ENCODE measurements at regions not wholly inside any gene's neighbourhood (a gene's known extent, or its start where the extent isn't known, plus 50 kb on each side); places are given as distances from the start of the nearest gene placed in this dataset.
A peak's percentile ranks its signal among the peaks of the same experiment; 100 is the strongest.

DNA sequence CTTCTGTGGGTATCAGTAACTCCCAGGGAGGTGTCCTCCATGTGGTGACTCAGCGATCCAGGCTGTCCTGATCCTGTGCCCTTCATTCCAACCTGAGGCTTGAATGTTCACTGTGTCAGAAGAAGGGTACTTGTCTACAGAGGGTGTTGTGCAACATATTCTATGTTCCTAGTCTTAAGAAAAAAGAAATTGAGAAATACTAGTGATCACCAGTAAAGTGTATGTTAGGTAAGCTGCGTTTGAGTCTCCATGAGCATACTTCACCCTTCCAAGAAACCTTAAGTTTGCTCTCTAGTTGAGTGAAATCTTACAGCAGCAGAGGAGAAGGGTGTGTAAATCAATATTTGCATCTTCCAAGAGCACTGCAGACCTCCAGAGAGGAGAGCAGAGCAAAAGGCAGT, 122.2 kb upstream of the SLC24A5 start:
- DNase-seq, result peak in 1 of 3 donors; percentile 13

DNA sequence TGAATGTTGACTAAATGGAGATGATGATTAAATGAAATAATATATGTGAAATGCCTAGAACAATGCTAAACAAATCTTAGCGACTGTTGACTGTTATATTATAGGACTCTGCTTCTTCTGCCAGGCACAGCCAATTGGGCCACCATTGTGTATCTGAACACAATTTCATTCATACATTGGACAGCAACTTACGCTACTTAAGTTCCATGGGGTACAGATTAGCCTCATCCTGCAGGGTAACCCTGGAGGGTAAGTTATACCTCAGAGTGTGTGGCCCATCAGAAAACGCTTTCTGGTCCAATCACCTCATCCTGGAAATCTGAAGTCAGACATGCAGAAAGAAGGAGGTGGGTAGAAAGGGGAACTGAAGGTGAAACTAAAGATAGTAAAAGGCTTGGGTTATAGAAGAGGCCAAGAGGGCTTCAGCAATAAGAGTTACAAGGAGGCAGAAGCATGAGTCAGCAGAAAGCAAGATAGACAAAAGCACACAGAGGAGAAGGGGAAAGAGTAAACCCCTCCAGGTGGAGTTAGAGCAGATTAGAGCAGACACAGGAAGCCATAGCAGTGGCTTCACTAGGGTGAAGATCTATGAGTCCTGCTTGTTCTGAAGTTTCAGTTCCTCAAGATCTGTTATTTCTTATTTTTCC, 119.3 kb upstream of the SLC24A5 start:
- DNase-seq, result peak; percentile 26 to 52 (median 30)

DNA sequence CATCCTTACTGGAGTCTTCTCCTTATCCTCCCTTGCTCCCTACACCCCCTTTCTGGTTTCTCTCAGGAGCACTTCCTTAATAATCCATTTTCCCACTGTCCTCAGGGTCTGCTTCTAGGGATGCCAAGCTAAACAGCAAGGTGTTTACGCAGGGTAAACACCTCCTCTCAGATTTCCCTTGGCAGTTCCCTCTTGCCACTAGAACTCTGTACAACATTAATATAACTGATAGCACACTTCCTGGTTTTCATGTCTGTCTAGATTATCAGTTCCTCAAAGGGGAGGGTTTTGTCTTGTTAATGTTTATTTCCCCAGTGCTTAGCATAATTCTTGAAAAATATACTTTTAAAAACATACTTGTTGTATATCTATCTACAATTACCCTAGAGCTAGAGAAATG, 118.0 kb upstream of the SLC24A5 start:
- peak in 2 of 3 donors; percentile 23 to 24 for DNase-seq

DNA sequence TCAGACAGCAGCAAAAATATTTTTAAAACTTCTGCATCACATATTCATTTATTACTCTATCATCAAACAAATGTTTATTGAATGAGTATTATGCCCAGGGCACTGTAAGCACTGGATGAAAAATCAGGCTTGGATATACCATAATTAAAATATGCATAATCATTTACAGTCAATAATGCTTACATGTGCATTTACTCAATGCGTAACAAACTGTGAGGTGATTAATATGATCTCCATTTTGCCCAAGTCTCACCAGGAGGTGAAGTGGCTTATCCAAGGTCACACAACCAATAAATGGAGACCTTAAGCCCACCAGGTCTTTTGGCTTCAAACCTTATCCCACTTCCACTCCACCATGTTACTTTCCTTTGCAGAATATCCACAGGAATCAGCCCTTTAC, 117.3 kb upstream of the SLC24A5 start:
- DNase-seq, result no peak

DNA sequence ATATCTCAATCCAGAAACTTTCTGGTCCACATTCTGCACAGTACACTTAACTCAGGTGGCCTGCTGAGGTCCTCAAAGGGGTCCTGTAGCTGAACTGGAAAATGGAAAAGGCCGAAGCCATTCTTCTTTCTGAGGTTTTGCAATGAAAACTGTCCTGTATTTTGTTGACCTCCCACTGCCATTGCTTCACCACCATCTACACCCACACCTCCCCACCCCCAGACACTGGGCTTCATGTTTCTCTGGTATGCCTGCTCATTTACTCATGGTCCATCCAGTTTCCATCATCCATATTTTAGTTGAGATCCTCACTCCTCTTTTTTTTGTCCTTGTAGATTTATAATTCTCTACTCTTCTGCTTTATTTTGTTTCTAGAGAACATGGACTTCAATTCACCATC, 115.7 kb upstream of the SLC24A5 start:
- DNase-seq, result peak in 2 of 3 donors; percentile 27 to 34

DNA sequence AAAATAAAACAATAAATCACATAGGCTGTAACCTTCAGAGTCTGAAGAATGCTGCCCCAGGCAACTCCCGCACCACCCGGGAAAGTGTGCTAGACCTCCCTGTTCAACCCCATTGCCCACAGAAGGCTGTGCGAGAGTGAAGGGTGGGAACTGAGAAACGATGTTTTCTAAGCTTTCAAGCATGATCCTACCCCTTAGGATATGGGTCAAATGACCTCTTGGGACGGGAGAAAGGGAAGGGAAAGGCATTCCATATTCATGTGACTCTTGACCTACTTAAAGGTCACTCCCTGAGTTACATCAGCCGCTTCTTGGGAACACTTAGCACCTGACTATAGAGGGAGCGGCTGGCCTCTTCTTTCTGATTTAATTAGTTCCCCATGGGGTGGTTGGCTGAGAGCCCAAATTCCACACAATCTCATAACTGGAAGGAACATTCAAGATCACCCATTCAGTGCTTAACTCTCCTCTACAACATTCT, 114.7 kb upstream of the SLC24A5 start:
- DNase-seq, result no peak

DNA sequence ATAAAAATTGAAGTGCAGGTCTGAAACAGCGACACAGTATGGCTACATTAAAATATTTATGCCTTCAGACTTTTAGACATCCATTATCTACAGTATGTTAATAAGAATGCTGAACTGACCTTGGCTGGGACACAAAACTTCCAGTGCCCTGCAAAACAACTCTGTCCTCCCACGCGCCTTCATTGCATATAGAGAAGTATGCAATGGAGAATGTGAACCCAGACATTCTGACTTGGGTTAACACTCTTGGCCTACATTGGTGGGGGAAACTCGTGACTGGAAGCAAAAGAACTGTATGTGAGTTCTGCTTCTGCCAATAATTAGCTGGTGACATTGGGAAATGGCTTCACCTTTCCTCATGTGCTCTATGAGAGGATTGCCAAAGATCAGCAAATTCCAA, 110.5 kb upstream of the SLC24A5 start:
- DNase-seq, result peak in 2 of 3 donors; percentile 8 to 29

DNA sequence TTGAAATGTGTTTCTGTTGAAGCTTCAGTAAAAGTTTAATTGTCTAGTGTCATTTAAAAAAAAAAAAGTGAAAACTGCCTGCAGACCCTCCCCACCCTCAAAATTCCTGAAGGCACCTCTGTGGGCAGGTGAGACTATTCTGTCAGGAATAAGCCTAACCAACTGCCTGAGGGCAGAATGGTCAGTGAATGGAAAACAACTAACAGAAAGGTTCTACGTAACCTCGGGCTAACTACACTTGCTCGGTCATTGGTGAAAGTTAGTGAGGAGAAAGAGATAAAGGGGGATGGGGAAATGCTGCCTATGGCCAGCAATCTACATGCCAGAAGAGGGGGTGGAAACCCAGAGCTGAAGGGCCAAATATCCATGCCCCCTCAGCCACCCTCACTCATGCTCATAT, 108.6 kb upstream of the SLC24A5 start:
- no peak for DNase-seq

DNA sequence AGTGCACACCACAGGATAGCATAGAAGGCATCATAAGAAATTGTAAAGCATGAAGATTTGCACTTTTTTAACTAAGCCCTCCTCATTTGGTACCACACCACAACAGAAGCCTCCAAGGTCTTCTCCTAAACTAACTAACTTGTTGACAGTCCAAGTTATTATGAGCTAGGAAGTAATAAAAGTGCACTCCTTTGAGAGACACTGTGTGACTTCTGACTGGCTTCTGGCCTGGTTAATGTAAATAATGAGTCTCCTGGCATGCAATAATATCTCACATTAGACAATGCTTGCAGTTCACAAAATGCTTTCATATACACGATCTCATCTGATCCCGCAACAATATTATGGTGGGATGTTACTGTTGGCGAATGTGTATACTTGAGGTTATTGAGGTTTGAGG, 103.9 kb upstream of the SLC24A5 start:
- DNase-seq, result no peak

DNA sequence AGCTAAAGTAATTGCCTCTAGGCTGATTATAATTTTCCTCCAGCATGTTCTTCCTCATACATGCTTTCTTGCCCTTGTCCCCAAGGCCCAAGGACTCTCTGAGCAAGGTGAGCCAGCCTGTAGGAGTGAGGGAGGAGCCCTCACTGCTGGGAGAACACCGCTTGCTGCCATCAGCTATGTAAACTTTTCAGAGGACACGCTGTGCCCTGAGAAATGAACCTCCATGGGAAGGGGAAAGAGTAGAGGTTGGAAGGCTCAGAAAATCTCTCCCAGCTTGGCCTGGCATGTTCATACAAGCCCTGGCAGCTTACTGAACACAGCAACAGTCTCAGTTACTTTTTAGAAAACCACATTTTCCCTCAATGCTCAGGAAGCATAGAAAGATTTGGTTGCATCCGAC, 103.0 kb upstream of the SLC24A5 start:
- no peak for DNase-seq

DNA sequence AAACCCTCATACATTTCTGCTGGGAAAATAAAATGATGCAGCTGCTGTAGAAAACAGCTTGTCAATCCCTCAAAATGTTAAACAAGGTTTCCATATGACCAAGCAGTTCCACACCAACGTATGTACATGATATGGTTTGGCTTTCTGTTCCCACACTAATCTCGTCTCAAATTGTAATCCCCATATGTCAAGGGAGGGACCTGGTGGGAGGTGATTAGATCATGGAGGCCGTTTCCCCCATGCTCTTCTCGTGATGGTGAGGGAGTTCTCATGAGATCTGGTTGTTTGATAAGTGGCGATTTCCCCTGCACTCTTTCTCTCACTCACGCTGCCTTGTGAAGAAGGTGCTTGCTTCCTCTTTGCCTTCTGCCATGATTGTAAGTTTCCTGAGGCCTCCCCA, 100.6 kb upstream of the SLC24A5 start:
- no peak for DNase-seq

DNA sequence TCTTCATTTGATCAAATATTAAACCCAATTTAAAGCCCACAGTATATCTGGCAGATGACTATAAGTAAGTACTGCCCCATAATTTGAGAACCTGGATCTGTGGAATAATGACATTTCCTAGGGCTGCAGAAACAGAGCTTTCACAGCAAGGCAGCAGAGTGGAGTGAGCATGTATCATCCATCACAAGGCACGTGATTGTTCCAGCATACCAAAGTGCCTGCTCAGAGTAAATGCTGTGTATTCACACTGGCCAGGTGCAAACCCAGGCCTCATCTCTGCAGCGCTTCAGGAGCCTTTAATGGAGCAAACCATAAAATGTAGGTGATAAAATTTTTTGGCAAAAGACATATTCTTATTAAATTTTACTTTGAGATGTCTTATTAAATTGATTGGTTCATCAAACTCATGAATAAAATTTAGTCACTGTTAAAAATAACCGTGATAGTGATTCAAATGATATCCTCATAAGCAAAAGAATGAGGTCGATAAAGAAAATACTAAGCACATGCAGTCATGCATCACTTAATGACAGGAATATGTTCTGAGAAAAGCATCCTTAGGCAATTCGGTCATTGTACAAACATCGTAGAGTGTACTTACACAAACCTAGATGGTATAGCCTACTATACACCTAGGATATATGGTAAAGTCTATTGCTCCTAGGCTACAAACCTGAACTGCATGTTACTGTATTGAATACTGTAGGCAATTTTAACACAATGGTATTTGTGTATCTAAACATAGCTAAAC, 99.3 kb upstream of the SLC24A5 start:
- DNase-seq, result no peak

DNA sequence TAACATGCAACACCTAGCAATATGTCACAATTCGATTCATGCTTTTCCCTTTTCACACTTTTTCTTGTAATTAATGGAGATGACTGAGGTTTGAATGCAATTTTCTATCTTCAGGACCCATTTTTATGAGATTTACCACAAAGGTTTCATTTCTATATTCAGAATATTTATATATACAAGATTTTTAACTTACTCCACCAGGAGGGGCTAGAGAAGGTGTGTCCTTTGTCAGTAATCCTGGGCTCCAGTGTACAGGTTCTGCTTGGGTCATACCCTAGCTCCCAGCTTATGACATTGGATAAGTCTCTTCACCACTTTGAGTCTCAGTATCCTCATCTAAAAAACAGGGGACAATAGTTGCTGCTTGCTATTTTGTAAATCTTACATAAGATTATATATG, 95.7 kb upstream of the SLC24A5 start:
- no peak for DNase-seq

DNA sequence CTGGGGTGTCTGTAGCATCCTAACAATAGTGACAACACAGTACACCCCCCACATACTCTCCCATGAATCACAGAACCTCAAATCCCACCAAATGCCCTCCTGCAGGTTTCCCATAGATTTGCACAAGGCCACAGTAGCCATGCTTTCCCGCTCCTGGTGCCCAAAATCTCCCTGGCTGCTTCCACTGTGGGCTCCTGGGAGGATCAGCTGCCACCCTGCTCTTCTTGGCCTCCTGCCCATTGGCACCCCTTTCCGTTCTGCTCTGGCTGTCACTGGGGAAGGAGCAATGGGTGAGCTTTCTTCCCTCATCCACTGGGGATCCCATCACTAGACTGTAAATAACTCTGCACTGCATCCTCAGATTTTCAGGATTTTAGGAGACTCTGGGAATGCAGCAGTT, 92.1 kb upstream of the SLC24A5 start:
- no peak for DNase-seq

DNA sequence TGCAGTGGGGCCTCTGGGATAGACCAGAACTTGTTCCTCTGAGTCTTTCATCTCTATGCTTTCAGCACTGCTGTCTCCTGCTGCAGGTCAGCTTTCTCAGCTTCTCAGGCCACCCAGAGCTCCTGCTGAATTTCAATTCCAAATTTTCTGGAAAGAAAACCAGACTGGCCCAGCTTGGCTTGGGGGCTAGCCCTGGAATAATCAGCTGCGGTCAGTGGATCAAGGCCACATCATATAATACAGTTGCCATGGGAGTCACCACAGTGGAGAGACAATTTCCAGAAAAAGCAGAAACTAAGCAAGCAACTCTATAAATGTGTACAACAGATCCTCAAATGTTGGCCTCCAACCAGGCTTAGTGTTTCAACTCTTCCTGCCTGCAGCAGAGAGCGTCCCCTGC, 91.1 kb upstream of the SLC24A5 start:
- no peak for DNase-seq

DNA sequence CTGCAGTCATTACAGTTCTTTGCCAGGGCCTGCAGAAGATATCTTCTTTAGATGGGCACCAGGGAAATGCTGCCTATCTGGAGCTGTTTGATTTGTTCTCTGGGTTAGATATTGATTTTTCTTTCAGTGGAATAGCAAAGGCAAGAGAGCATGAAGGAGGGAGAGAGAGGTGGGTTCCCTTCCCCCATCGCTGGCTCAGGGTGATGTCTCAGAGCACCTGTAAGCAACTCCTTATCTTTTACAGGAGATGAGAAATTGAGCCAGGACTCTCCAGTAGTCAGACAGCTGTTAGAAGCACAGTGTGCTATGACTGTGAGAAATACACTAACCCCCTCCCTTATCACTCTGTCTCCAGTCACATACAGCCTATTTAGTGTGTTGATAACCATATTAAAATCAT, 89.3 kb upstream of the SLC24A5 start:
- no peak for DNase-seq

DNA sequence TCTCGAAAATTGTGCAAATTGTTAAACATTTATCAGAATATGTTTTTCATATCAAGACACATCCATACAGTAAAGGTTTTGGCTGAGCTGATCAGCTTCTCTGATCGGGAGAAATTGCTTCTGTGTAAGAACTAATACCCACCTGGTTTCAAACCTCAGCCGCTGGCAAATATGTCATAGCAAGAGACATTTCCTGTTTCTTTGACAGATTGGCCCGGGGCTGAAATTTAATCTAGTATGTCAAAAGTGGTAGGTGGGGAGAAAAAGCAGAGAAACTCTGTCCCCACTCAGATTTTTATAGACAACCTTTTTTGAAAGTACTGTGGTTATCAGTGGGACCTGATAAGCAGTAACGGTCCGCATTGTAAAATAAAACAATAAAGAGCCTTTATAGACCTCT, 88.8 kb upstream of the SLC24A5 start:
- DNase-seq, result no peak

DNA sequence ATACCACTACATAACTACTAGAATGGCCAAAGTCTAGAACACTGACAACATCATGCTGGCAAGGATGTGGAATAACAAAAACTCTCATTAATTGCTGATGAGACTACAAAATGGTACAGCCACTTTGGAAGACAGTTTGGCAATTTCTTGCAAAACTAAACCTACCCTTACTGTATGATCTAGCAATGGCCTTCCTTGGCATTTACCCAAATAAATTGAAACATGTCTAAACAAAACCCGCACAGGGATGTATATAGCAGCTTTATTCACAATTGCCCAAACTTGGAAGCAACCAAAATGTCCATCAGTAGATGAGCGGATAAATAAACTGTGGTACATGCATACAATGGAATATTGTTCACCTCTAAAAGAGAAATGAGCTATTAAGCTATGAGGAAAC, 87.9 kb upstream of the SLC24A5 start:
- no peak for DNase-seq

DNA sequence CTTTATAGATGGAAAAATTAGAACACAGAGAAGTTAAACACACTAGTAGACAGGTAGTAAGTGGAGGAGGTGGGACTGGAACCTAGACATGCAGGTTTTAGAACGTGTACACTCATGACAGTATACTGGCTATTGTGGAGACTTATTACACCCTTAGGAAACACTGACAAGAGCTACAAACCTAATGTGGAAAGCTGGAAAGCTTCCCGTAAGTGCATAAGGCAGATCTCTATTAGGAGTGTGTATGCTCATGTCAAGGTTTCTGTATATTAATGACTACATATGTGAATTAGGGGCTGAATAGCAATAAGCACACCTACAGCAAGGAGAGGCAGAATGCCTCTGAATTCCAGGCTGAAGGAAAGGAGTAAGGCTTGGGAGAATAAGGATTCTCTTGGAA, 82.6 kb upstream of the SLC24A5 start:
- DNase-seq, result no peak

DNA sequence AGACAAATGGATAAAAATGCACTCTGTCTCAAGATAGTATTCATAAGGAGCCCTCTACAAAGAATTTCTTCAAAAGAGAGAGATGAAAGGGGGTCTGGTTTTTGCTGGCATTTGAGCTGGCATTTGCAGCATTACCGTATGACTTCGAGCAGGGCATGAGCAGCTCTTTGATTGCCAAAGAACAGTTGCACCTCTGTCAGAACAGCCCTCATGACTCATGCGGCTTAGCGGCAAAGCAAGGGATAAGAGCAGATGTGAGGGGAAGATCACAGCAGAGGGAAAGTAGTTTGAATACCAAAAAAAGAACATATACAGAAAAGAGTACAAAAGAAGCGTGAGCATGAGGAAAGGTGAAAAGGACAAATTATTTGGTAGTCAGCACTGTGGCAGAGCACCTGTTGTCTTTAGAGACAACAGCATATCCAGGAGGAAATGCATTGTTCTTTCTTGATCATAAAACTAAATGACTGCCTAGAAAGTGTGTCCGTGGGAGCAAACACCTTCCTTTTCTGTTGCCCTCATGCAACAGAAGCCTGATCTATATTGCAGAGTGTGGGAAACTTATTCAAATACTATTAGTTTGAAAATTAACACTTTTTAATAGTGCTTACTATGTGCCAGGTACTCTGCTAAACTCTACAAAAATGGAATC, 80.5 kb upstream of the SLC24A5 start:
- DNase-seq, result no peak

DNA sequence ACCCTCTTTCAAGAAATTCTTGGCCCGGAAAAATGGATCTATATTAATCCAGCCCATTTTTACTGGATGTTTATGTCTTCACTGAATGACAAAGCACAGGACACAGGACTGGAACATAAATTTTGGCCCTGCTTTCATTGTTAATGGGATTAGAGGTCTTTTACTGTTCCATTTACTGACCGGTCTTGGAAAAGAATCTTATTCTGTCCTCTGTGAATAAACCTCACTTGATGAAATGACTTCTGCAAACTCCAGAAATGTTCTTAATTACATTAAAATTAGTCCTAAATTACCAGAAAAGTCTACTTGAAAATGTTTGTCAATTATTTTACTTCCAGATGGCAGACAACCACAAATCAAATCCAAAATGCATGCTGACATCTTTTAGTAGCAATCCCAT, 79.3 kb upstream of the SLC24A5 start:
- no peak for DNase-seq

DNA sequence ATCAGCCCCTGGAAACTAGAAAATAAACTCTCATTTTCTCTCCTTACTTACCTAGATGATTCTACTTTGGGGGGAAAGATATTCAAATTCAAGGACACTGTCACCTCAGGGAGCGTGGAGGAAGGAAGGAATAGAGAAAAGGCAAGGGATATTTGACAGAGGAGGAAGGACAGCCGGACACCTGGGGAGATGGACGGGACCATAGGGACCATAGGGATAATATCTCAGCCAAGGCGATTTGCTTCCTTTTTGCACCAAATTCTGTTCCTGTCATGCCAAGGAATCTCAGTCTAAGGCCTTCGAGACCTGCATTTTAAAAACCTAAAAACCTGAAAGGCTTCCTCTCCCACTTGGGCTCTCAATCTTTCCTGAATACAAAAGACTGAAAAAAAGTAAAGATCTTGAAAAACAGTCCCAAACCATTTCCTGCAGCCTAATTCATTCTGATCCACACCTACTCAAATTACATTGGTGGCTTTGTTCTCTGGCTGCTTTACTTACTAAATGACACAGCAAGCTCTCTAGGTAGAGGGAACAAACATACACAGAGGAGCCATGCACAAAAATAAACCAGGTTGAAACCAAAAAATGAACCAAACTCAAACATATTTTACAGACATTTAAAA, 73.9 kb upstream of the SLC24A5 start:
- DNase-seq, result no peak

DNA sequence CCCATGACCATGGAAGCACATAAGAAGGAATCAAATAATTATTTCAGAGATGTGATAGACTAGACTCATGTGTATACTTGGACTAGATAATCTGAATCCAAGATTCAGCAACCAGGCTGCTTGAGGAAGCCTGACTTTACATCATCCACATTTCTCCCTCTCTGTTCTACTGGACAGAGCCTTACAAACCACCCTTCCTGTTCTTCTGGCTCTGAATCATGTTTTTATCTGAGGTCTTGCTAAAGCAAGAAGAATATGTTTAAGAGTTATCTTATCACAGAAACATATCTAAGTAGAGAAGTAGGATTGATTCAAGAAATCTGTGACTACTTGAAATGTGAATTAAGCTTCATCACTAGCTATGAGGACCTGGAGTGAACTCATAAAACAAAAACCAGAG, 71.1 kb upstream of the SLC24A5 start:
- no peak for DNase-seq

DNA sequence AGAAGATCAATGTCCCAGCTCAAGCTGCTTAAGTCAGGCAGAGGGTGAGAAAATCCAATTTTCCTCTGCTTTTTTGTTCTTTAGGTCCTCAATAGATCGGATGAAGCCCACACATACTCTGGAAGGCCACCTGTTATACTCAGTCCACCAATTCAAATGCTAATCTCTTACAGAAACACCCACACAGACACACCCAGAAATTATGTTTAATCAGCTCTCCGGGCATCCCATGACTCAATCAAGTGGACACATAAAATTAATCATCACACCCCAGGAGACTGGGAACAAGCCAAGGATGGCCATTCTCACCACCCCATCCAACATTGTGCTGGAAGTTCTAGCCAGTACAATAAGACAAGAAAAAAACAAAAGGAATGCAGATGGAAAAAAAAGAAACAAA, 67.8 kb upstream of the SLC24A5 start:
- no peak for DNase-seq

All from suppressor macrophage treated with lipopolysaccharide for 1 hour (primary cell).